ENCODE measurements at regions not wholly inside any gene's neighbourhood (a gene's known extent, or its start where the extent isn't known, plus 50 kb on each side); places are given as distances from the start of the nearest gene placed in this dataset.

- TF ChIP-seq CTCF (IDR thresholded peaks at IDR 0.05) (no peak), EZH2 (IDR thresholded peaks at IDR 0.05) (no peak)
These were observed 566.0 kb downstream of the TMA16 start for GRCh38 chr4:164060456-164060855.
